ENCODE measurements at regions not wholly inside any gene's neighbourhood (a gene's known extent, or its start where the extent isn't known, plus 50 kb on each side); places are given as distances from the start of the nearest gene placed in this dataset.

DNA sequence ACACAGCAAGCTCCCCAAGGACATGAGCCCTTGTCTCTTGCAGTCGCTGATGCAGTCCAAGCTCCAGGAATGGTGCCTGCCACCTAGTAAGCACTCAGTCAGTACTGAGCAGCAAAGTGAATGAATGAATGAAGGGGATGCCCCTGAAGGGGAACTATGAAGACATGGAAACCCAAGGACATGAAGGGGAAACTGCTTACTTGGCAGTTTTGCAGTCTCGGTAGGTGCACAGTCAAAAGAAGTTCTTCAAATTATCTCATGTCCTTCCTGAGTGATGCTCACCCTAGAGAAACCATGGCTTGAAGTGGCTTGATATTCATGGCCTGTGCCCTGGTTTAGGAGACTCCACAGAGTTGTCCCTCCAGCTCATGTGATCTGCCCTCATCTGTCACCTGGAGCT, 102.1 kb upstream of the DLX2 start:
- DNase-seq, result no peak

DNA sequence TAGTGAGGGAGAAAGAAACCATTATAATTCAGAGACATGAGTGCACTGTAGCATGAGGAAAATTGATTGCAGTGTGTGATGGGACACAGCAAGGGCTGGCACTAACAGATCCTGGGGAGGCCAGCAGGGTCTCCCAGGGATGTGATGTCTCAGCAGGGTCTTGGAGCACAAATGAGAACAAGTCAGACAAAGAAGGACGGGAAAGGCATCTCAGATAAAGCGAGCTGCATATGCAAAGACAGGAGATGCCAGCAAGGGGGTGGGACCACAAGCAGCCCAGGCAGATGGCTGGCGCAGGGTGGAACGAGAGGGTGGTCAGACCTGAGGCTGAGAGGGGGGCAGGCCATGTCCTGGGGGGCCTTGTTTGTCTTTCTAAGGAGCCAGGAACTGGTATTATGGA, 102.6 kb upstream of the DLX2 start:
- no peak for DNase-seq

DNA sequence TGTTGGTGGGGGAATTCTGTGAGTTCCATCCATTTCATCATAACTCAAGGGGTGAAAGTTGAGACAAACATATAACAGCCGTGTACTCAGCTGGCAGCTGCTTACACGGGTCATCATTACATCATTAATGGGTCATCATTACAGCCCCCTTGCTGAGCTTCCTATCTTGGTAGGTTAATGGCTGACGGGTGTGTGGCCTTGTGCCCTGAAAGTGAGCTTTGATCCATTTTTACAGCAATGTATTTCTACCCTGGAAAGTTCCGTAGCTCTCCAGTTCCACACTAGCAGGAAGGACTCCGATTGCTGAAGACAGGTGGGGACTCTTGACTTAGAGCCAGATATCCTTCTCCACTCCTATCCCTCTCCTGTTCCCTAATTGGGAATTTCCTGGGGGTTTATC, 105.2 kb upstream of the DLX2 start:
- DNase-seq, result no peak

DNA sequence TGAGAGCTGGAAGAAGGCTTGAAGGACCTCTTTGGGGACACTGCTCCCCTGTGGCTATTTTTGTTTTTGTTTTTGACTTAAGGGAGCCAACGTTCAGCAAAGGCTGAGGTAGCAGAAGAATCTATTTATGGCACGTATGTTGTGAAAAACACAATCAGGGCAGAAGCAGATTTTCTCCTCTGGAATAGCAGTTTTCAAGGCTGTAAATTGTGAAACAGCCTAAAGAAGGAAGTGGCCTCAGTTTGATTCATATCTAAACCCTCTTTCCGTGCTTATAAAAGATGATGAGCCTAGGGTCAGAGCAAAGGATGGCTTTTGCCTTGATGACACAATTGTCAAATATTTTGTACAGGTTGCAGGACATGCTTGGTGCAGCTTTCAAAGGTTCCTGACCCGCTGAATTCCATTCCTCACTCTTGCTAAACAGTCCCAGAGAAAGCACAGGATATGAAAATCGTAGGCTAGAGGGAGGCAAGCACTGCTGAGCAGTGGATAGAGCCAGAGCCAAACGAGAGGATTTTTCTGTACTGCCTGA, 106.2 kb upstream of the DLX2 start:
- DNase-seq, result no peak

DNA sequence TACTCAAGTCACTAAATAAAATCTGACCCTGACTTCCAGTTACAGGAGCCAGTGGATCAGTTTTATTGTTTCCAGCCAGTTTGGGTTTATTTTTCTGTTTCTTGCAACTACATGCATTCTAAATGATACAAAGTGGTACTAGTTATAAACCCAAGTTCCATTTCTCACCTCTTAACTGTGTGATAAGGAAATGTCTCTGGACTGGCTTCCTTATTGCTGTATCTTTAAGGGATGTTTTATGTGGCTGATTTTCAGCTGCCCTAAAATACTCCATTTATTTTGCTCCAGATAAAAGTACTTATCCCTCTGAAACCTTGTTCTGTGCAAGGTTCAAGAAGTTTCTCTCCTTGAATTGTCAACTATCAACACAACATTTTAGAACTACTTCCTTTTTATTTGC, 107.9 kb upstream of the DLX2 start:
- DNase-seq, result no peak

DNA sequence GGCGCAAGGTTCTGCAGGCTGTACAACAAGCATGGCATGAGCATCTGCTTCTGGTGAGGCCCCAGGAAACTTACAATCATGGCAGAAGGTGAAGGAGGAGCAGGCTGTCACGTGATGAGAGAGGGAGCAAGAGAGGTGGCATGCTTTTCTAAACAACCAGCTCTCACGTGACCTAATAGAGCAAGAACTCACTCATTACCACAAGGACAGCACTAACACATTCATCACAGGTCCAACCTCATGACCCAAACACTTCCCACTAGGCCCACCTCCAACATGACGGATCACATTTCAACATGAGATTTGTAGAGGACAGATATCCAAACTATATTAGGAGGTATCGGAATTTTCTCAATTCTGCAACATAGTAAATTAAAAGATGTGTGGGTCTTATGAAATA, 108.8 kb upstream of the DLX2 start:
- DNase-seq, result no peak

DNA sequence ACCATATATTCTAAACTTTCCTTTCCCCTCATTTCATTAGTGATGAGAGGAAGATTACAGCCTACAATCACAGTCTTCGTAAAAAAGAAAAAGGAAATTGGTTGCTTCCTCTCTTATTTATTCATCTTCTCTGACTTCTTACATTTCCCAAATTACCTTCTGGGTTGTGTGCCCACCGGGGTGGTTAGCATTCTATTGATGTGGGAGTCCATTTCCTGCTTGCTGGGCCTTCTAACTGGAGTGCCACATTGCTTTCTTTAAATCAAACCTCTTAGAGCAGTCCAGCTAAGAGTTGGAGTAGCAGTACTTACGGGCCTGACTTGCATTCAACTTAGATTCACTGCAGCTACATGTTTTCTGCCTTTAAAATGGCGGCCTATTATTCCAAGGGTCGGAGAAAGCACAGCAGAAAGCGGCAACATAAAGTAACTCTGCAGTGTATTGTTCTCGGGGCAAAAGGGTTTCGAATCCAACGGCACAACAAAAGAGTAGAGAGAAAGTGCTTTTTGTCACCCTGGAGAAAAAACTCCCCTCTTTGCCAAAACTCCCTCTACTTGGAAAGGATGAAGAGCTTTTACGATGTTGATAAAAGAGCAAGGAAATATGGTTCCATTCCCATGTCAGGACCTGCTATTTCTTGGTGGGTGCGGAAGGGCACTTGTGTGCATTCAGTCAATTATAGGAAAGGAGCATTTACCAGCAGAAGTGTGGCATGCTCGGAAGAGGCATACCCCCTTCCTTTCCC, 110.6 kb upstream of the DLX2 start:
- DNase-seq, result no peak

DNA sequence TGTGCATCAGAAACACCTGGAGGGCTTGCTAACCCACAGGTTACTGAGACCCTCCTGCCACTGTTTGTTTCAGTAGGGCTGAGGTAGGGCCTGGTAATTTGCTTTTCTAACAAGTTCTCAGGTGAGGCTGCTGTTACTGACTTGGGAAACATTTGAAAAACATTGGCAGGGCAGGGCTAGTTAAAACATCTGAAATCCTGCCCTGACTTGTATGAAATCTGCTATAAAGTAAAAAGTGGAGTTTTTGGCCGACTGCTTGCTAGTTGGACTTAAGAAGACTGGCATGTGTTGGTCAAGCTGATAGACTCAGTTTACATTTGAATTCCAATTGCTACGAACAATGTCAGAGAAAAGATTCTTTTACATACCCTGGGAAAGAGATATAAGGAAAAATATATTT, 111.6 kb upstream of the DLX2 start:
- no peak for DNase-seq

DNA sequence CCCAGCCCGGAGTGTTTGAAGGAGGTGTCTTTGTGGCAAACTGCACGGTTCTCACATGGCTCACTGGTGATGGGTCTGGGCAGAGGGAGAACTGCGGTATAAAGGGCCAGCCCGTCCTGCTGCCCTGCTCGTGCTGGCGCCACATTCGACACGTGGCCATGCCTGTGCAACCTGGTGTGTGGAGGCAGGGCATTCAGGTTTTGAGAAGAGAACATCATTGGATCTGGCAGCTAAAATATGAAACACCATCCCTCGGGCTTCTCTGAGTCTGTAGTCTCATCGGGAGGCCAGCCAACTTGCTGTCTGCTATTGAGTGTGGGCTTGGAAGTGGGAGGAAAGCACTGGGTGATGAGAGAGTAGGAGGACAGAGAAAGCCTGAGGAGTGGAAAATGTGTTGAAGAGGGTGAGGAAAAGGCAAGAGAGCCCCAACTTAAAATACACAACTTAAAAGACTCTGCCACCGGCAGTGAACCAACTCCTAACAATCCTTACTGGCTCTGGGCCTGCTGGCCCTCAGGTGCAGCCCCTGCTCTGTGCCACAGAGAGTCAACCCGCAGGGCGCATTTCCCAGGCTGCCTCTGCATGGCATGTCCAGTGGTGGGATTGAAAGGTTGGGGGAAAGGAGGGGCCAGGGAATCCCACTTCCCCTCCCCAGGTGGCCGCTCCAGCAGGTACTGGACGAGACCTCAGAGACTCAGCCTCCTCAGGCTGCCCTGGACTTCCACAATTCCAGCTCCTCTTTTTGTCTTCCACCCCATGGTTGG, 112.7 kb upstream of the DLX2 start:
- DNase-seq, result no peak

DNA sequence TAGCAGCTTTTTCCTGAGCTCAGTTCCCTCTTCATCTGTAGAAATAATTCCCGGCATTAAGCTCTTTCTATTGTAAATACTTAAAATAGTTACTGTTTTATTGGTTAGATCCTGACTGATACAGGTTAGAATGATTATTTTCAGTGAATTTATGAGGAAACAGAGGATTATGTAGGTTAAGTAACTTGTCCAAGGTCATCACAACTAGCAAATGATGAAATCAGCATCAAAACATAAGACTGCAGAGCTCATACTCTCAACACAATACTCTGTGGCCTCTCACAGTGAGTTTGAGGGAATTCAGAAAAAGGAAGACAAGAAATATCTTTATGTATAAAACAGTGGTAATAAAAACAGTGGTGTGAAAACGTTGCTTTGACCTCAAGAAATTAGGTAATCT, 113.2 kb upstream of the DLX2 start:
- no peak for DNase-seq

DNA sequence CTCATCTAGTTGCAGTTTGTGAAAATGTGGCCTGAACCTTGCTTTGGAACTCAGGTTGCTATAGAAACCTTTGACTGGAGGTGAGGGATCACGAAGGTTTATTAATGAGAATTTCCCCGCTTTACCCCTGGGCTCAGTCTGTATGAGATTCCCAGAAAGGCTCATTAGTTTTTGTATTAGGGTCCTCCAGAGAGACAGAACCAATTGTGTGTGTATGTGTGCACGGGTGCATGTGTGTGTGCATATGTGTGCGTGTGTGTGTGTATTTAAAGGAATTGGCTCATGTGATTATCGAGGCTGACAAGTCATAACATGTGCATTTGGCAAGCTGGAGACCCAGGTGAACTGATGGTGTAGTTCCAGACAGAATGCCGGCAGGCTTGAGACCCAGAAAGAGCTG, 113.8 kb upstream of the DLX2 start:
- DNase-seq, result no peak

DNA sequence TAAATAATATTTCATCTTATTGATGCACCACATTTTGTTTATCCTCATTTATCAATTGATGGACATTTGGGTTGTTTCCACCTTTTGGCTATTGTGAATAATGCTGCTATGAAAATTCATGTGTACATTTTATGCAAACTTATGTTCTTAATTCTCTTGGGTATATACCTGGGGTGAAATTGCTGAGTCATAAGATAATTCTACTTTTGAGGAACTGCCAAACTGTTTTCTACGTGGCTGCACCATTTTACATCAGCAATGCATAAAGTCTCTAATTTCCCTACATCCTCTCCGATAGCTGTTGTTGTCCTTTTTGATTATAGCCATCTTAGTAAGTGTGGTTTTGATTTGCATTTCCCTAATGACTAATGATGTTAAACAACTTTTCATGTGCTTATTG, 116.5 kb upstream of the DLX2 start:
- no peak for DNase-seq

DNA sequence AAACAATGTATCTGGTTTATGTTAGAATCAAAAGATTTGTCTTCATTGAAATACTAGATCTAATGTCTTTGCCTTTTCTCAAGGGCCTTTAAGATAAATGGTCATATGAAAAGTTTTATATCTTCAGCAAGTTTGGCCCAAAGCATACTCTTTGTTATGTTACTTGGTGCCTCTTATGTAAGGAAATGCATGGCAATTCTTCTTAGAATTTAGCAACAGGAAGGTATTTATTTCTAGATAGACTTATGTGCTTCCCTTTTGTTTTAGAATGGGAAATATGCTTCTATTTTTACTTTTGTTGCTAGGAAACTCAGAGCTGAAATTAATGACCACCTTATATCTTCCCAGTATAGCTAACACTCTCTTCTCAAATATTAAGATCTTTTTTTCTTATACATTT, 117.4 kb upstream of the DLX2 start:
- no peak for DNase-seq

DNA sequence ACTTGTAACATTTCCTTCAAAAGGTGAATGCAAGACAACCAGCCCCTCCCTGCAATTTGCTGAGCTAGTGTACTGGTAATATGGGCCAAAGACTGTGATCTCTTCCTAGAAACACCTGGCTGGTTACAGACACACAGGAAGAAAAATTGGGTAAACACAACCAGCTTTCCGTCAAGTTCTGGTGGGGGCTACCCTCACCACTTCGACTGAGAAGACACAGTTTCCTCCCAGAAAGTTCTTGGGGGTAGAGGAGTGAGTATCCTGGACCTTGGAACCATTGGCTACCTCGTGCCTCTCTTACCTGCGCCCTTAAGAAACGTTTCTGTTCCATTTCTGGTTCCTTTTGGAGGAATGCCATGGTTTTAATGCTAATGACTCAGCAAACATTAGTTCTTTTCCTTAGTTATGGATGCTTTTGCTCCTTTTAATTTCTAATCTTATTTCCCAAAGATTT, 120.9 kb upstream of the DLX2 start:
- DNase-seq, result no peak

DNA sequence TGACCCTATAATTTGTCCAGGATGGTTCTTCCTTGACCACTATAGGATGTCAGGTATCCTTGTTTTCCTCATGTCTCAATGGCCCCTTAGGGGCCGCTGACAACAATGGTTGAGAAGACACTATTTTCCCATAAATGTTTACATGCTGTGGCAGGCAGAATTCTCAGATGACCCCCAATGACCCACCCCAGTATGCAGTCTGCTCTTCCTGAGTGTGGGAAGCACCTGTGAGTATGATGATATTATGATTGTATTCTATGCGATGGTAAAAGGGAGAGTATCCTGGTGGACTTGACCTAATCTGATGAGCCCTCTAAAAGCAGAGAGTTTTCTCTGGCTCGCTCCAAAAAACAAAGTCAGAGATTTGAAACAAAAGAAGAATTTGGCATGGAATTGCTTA, 123.1 kb upstream of the DLX2 start:
- DNase-seq, result no peak

DNA sequence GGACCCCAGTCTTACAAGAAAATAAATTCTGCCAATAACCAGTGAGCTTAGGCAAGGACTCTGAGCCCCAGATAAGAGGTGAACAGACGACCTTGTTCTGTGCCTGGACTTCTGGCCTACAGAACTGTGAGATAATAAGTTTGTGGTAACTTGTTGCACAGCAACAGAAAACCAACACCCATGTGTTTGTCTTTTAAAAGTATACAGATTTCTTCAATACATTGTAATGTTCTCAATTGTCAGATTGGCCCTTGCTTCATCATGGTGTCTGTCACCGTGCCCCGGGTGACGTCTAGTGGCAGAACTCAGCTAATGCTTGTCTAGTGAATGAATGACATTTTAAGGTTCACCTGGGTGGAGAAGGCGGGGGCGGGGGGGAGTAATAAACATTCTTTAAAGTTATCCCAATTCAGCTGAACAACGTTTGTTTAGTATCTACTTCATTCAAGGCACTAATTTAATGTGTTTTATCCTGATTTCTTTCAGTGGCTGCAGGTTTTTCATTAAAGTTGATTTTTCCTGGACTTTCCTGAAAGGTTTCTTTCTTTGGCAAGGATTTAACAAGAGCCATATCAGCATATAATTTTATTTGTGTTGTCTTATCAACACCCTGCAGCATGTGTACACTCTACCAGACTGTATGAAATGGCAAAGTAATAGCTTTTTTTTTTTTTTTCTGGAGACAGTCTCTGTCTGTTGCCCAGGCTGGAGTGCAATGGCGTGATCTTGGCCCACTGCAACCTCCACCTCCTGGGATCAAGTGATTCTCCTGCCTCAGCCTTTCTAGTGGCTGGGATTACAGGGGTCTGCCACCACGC, 123.8 kb upstream of the DLX2 start:
- DNase-seq, result no peak

DNA sequence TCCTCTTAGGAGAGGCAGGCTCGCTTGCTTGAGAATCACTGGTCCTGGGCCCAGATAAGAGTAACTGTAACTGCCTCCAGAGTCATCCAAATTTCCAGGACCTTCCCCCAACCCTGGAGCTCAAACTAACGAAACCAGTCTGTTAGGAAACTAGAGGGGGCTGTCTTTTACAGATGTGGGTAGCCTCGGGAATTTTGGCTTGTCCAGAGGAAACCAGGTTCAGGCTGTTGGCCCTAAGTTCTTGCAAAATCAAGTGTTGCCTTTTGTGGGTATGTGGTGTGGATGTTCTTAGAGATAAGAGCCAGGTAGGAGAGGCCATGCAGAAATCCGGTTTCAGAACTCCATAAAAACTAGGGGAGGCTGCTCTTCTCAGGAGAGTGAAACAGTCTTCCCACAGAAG, 125.0 kb upstream of the DLX2 start:
- DNase-seq, result no peak

DNA sequence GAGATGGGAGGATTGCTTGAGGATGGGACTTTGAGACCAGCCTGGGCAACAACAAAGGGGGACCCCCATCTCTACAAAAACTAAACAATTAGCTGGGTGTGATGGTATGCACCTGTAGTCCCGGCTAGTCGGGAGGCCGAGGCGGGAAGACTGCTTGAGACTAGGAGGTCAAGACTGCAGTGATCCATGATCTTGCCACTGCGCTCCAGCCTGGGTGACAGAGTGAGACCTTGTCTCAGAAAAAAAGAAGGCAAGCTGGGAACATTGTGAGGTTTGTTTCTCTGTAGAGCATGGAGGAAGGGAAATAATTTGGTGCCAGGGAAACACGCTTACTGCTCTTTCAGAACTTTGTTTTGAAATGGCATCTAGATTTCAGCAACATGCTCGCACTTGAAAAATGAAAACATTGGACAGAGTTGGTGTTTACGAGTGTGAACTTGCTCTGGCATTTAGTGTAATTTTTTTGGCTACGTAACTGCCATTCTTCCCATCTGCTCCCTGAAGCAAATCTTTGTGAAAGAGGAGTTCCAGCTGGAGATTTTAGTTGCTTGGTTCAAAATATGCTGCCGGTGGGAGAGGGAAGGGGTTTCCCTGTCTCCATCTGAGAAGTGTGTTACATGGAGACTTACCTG, 125.6 kb upstream of the DLX2 start:
- DNase-seq, result no peak

DNA sequence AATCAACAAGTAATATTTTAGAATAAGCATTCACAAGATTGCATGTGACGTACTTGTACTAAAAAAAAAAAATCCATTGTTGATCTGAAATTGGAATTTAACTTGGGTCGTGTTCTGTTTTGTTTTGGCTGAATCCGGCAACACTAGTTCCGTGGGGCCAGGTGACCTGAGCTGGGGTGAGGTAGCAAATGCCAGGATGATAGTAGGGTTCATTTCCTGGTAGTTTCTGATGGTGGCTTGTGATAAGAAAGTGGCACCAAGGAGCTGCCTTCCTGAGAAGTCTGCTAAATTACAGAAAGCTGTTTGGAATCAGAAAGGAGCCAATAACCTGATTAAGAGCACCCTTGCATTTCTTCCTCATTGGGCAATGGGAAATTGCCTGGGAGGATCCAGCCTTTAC, 126.4 kb upstream of the DLX2 start:
- no peak for DNase-seq

DNA sequence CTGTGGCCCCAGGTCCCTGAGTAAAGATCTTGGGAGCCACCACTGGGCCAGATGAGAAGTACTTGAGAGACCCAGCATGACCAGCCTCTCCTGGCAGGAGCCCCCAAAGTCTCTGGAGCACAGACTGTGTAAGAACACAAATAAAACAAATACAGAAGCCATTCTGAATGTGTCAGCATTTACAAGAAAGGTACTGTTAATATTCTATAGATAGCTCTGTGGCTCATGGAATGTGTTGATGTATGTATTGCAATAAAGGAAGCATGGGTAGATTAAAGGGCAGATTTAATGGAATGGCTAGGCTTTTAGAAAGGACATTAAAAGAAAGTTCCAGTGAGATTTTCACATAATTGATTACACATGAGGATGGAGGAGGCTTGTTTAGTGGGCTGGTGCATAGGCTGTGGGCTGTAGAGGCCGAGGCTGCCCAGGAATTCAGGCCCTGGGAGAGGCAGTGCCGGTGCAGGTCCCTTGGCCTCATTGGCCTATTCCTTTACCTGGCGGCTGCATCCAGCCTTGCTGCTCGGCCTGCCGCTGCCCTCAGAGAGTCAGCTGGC, 127.7 kb upstream of the DLX2 start:
- DNase-seq, result no peak

DNA sequence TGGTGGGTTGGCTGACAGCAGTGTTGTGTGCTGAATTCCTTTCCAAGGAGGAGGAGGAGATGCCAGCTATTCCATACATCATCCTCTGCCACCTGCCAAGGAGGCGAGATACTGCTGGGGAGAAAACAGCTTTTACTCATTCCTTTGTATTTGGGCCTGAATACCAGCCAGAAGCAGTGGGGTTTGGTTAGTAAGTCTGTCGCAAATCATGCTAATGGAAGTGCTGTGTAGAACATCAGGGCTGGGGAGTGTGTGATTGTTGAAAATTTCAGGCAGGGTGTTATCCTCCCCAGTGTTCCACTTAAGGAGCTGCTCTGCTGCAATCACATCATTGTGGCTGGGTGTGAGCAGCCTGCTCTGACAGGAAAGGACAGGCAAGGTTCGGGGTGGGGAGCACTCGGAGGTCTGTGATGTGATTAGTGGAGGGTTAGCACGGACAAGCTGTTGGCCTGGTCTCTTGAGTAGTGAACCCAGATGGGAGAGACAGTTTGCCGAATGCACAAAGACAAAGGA, 128.2 kb upstream of the DLX2 start:
- DNase-seq, result no peak

DNA sequence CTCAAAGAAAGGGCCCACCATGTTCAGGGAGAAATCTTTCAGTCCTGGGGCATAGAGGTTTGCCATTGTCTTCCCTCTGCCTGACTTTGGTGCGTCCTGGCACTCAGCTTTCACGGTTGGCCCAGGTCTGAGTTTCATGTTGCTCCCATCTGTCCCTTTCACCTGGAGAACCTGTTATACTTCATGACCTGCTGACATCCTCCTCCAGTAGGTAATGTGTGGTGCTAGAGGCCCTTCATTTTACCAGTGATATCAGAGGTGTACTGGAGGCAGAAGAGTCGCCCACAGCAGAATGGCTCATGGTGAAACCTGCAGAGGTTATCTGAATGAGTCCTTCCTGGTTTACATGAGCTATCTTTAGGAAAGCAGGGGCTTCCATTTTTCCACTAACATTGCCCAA, 128.8 kb upstream of the DLX2 start:
- no peak for DNase-seq
